ENCODE measurements at regions not wholly inside any gene's neighbourhood (a gene's known extent, or its start where the extent isn't known, plus 50 kb on each side); places are given as distances from the start of the nearest gene placed in this dataset.

GRCh38 chr5:74576941-74577456 lies 63.5 kb downstream of the ENC1 start:
- DNase-seq (ENCODE audit: low spot score): peak; percentile 67

- DNase-seq (ENCODE audit: low spot score): peak; percentile 75
These were observed 64.6 kb downstream of the ENC1 start for GRCh38 chr5:74575741-74576538.

- no peak for DNase-seq (ENCODE audit: low spot score)
These were observed 70.3 kb downstream of the ENC1 start for GRCh38 chr5:74570250-74570649.

GRCh38 chr5:74567411-74567995 lies 73.0 kb downstream of the ENC1 start:
- DNase-seq (ENCODE audit: low spot score): no peak

- no peak for DNase-seq (ENCODE audit: low spot score)
These were observed 78.4 kb downstream of the ENC1 start for GRCh38 chr5:74562122-74562521.

GRCh38 chr5:74560245-74560644 lies 80.3 kb downstream of the ENC1 start:
- DNase-seq (ENCODE audit: low spot score): no peak

GRCh38 chr5:74556631-74557595 lies 83.6 kb downstream of the ENC1 start:
- peak; percentile 60 for DNase-seq (ENCODE audit: low spot score)

GRCh38 chr5:74556006-74556405 lies 84.5 kb downstream of the ENC1 start:
- DNase-seq (ENCODE audit: low spot score): no peak

- DNase-seq (ENCODE audit: low spot score): no peak
These were observed 88.4 kb downstream of the ENC1 start for GRCh38 chr5:74552101-74552500.

- DNase-seq (ENCODE audit: low spot score): no peak
These were observed 89.6 kb downstream of the ENC1 start for GRCh38 chr5:74550927-74551326.

- DNase-seq (ENCODE audit: low spot score): no peak
These were observed 91.1 kb downstream of the ENC1 start for GRCh38 chr5:74549384-74549783.

- DNase-seq (ENCODE audit: low spot score): no peak
These were observed 93.7 kb downstream of the ENC1 start for GRCh38 chr5:74546796-74547195.

GRCh38 chr5:74544811-74545210 lies 95.7 kb downstream of the ENC1 start:
- DNase-seq (ENCODE audit: low spot score): no peak

GRCh38 chr5:74543162-74543995 lies 97.1 kb downstream of the ENC1 start:
- peak; percentile 87 for DNase-seq (ENCODE audit: low spot score)

- peak; percentile 53 for DNase-seq (ENCODE audit: low spot score)
These were observed 98.0 kb downstream of the ENC1 start for GRCh38 chr5:74542482-74542881.

GRCh38 chr5:74541381-74541781 lies 99.1 kb downstream of the ENC1 start:
- DNase-seq (ENCODE audit: low spot score): no peak

- DNase-seq (ENCODE audit: low spot score): no peak
These were observed 99.9 kb downstream of the ENC1 start for GRCh38 chr5:74540622-74541021.

GRCh38 chr5:74539986-74540385 lies 100.5 kb downstream of the ENC1 start:
- no peak for DNase-seq (ENCODE audit: low spot score)

GRCh38 chr5:74538206-74538661 lies 102.3 kb downstream of the ENC1 start:
- DNase-seq (ENCODE audit: low spot score): peak; percentile 67

- no peak for DNase-seq (ENCODE audit: low spot score)
These were observed 103.9 kb downstream of the ENC1 start for GRCh38 chr5:74536658-74537057.

GRCh38 chr5:74535926-74536325 lies 104.6 kb downstream of the ENC1 start:
- no peak for DNase-seq (ENCODE audit: low spot score)

Measured in AG20443 (cell line).